ENCODE measurements at regions not wholly inside any gene's neighbourhood (a gene's known extent, or its start where the extent isn't known, plus 50 kb on each side); places are given as distances from the start of the nearest gene placed in this dataset.

GRCh38 chr2:23286758-23287704 lies 97.9 kb upstream of the KLHL29 start:
- no peak for DNase-seq (ENCODE audit: low spot score)

GRCh38 chr2:23289671-23290070 lies 95.3 kb upstream of the KLHL29 start:
- DNase-seq (ENCODE audit: low spot score), result no peak

DNA sequence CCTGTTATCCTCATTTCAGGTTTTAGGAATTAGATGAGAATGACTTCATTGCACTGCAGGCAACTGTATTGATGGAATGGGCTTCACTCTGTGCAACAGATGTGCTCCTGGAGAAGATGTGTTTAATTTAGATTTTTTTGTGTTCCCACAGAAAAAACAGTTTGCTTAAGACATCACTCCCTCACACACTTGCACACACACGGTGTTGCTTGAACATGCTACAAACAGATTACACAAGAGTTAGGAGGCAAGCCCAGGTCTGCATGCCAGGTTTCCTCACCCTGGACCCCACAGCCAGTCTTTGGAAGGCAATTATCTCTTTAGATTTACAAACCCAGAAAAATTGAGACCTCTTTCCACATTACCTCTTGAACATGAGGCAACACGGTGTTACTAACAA lies 93.7 kb upstream of the KLHL29 start:
- no peak for DNase-seq (ENCODE audit: low spot score)

- DNase-seq (ENCODE audit: low spot score), result no peak
Observed at GRCh38 chr2:23292024-23292423, 93.0 kb upstream of the KLHL29 start.

GRCh38 chr2:23293063-23293462 lies 91.9 kb upstream of the KLHL29 start:
- DNase-seq (ENCODE audit: low spot score), result no peak

DNA sequence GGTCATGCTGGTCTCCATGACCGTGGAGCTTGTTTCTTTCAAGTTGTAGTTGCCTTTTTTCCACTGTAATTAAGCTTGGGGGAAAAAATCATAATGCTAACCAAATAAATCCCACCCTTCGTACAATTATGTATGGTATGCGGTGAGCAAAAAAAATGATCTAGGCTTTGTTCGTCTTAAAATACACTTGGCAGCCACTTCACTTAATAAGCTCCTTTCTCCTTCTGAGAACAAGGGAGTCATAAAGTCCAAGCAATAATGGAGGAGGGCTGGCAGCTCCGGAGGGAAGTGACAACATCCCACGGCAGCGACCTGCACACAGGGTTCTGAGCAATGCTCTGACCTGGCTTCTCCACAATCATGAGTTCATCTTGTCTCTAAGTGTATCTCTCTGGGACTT lies 91.2 kb upstream of the KLHL29 start:
- DNase-seq (ENCODE audit: low spot score), result no peak

- no peak for DNase-seq (ENCODE audit: low spot score)
Observed at GRCh38 chr2:23294238-23294637, 90.7 kb upstream of the KLHL29 start.

GRCh38 chr2:23296691-23297090 lies 88.3 kb upstream of the KLHL29 start:
- no peak for DNase-seq (ENCODE audit: low spot score)

DNA sequence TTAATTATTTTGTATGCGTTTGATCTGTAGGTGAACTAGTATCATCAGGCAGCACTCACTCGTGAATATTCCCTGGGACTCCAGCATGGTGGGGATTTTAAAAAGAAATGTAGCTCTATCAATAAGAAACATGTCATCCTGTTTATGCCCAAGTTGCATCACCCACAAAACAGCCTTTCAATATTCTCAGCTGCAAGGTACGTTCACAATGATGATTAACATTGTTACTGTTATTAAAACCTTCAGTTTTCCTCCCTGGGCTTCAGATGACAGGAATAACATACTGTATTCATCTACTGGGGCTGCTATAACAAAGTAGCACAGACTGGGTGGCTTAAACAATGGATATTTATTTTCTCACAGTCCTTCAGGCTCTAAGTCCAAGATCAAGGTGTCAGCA lies 87.9 kb upstream of the KLHL29 start:
- DNase-seq (ENCODE audit: low spot score), result no peak

- no peak for DNase-seq (ENCODE audit: low spot score)
Observed at GRCh38 chr2:23298551-23298950, 86.4 kb upstream of the KLHL29 start.

DNA sequence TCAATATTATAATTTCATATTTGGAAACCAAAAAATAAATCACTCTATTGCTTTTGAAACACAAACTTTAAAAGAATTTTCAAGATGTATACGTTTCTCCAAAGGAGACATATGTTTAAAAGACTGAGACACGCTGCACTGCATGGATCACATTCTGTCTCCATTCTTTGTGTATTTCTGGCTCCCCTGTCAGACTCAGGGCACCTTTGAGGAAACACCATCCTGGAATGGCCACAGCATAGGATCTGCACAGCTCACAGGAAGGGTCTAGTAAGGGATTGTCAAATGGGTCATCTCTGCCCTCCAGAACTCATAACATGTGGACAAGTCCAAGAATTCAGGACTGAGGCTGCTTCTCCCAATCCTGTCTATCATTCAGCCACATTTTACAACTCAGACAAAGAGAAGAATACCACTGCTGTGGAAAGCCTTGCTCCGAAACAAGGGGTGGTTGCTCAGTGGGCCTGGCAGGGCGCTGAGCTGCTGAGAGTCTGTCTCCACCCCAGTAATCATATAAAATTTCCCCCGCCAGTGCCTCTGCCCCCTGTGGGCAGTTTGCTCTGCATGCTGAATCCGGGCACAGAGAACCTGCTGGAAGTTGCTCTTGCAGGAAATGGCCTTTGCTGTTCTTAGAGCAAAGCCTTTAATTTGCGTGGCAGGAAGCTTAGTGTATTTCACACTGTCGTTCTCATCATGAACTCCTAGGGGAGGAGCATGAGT lies 85.3 kb upstream of the KLHL29 start:
- no peak for DNase-seq (ENCODE audit: low spot score)

DNA sequence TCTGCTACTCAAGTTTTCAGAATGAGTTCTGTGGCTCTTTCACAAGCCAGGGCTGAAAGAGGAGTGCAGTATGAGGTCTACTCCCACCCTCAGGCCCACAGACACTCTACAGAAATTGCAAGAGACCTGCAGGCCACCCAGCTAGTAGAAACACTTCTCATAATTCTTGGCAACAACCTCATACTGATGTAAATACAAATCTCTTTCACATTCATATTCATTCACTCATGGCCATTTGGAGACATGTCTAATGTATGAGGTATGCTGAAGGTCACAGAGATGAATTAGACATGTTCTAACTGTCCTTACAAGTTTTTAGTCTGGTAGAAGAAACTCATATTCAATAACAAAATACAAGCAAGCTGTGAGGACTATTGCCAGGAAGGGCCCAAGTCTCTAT lies 83.8 kb upstream of the KLHL29 start:
- DNase-seq (ENCODE audit: low spot score), result no peak

GRCh38 chr2:23302591-23302990 lies 82.4 kb upstream of the KLHL29 start:
- DNase-seq (ENCODE audit: low spot score), result no peak

DNA sequence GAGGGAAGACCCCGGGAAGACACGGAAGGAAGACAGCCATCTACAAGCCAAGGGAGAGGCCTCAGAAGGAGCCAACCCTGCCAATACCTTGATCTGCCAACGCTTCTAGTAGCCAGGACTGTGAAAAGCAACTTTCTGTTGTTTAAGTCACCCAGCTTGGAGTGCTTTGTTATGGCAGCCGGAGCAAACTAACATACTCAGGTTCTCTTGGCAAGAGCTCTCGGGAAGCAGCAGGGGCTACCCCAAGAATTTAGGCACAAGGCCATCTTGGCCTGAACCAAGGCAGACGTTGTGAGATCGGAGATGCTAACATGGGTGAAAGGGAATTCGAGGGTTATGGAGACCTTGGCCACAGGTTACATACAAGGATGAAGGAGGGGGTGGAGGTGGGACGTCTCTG lies 78.6 kb upstream of the KLHL29 start:
- DNase-seq (ENCODE audit: low spot score), result no peak

DNA sequence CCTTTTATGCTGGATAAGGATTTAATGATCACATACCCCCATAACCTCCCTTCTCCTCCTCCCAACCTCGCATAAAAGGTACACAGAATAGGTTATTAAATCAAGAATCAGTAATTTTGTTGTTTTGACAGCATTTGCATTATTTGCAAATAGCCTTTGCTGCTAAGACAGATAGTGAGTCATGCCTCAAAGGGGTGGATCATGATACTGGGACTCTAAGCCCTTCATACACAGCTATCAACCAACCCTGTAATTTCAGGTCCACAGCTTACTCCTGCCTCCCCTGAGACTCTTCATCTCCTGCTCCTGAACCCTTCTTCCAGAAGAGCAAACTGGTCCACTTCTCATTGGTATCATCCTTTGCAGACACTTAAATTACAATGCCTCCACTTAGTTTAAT lies 73.8 kb upstream of the KLHL29 start:
- DNase-seq (ENCODE audit: low spot score), result no peak

DNA sequence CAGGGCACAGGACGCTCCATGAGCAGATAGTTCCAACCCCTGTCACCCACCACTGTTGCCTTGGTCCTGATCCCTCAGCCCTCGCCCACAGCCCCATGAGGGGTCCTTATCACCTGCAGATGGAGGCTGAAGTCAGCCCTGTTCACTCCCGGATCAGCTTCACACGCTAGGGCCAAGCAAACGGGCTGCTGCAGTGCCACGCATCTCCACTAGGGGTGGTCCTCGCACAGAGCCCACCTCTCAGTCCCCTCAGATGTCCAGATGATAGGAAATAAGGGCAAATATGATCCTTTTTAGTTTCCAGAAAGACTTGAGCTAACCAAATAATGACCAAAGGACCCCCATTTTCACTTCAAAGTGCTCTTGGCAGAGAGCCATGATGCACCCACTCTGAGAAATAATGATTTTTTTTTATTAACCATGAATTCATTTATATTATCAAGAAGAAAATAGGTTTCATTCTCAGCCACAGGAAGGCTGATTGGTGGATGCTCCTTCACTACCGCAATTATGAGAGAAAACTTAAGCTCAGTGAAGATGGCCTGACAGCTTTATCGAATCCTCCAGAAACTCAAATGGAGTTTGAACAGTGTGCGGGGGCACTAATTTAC lies 71.9 kb upstream of the KLHL29 start:
- DNase-seq (ENCODE audit: low spot score), result no peak

GRCh38 chr2:23314687-23315086 lies 70.3 kb upstream of the KLHL29 start:
- DNase-seq (ENCODE audit: low spot score), result no peak

DNA sequence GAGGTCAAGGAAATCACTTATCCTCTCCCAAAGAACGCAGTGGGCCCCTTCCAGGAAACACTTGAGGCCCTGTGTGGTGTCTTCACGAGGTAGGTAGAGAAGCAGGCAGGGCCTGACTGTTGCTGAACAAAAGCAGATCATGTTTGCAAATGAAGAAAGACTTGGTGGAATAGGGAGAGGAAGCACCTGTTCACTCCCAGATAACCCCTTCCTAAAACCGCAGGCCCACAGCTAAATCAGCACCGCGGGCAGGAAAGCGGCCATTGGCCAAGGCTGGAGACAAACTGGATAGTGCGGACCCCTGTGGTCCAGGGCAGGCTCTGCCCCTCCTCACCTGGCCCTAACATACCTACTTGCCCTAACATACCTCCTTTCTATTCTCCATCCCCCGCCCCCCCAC lies 64.9 kb upstream of the KLHL29 start:
- no peak for DNase-seq (ENCODE audit: low spot score)

- DNase-seq (ENCODE audit: low spot score), result no peak
Observed at GRCh38 chr2:23321751-23322150, 63.2 kb upstream of the KLHL29 start.

GRCh38 chr2:23322567-23323197 lies 62.3 kb upstream of the KLHL29 start:
- DNase-seq (ENCODE audit: low spot score), result no peak

DNA sequence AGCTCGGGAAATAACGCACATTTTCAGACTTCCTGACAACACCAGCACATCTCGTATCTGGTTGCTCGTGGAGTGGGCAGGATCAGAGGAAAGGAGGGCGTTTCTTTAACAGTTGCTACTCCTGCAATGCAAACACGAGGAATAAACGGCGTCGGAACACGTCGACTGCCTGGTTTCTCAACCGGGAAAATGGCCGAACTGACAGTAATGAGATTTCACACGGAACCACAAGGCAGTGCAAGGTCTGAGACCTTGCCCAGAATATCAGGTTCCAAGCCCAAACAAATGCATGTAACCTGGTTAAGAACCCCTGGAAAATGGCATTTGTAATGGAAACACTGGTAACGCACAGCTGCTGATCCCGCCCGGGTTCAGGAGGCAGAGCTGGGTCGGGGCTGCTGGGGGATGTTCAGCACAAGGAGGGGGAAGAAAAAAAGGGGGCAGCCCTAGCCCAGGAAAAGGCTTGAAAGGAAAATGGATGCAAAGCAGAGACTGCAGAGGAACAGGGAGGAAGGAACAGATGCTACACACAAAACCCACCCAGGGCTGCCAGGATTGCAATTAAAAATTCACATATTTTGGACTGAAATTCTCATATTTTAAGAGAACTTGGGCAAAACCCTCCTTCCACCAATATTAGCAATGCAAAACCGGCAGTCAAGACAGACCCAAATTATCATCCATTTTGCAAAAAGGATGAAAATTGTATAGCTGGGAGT lies 61.6 kb upstream of the KLHL29 start:
- DNase-seq (ENCODE audit: low spot score), result no peak
